ENCODE measurements at regions not wholly inside any gene's neighbourhood (a gene's known extent, or its start where the extent isn't known, plus 50 kb on each side); places are given as distances from the start of the nearest gene placed in this dataset.
A peak's percentile ranks its signal among the peaks of the same experiment; 100 is the strongest.

GRCh38 chr18:65516209-65516608 lies 234.6 kb upstream of the CDH7 start:
- DNase-seq: peak; percentile 7 to 25
- TF ChIP-seq POLR2A (IDR thresholded peaks at IDR 0.05; ENCODE audit: low read length): no peak
- TF ChIP-seq GATA1 (IDR thresholded peaks at IDR 0.05; ENCODE audit: low read depth, low read length): no peak

GRCh38 chr18:65498605-65499004 lies 252.2 kb upstream of the CDH7 start:
- no peak for TF ChIP-seq GATA1 (IDR thresholded peaks at IDR 0.05; ENCODE audit: low read depth, low read length)
- TF ChIP-seq POLR2A (IDR thresholded peaks at IDR 0.05; ENCODE audit: low read length): no peak
- DNase-seq: no peak

GRCh38 chr18:65487569-65487968 lies 263.2 kb upstream of the CDH7 start:
- DNase-seq: no peak
- TF ChIP-seq GATA1 (IDR thresholded peaks at IDR 0.05; ENCODE audit: low read depth, low read length): no peak
- TF ChIP-seq POLR2A (IDR thresholded peaks at IDR 0.05; ENCODE audit: low read length): no peak

GRCh38 chr18:65477455-65477854 lies 273.4 kb upstream of the CDH7 start:
- TF ChIP-seq POLR2A (IDR thresholded peaks at IDR 0.05; ENCODE audit: low read length): no peak
- TF ChIP-seq GATA1 (IDR thresholded peaks at IDR 0.05; ENCODE audit: low read depth, low read length): no peak
- no peak for DNase-seq

GRCh38 chr18:65468881-65469280 lies 281.9 kb upstream of the CDH7 start:
- TF ChIP-seq GATA1 (IDR thresholded peaks at IDR 0.05; ENCODE audit: low read depth, low read length) (no peak), POLR2A (IDR thresholded peaks at IDR 0.05; ENCODE audit: low read length) (no peak)
- no peak for DNase-seq

GRCh38 chr18:65464361-65464760 lies 286.5 kb upstream of the CDH7 start:
- TF ChIP-seq POLR2A (IDR thresholded peaks at IDR 0.05; ENCODE audit: low read length) (no peak), GATA1 (IDR thresholded peaks at IDR 0.05; ENCODE audit: low read depth, low read length) (no peak)
- DNase-seq: no peak

GRCh38 chr18:65459741-65460140 lies 291.1 kb upstream of the CDH7 start:
- no peak for DNase-seq
- TF ChIP-seq POLR2A (IDR thresholded peaks at IDR 0.05; ENCODE audit: low read length) (no peak), GATA1 (IDR thresholded peaks at IDR 0.05; ENCODE audit: low read depth, low read length) (no peak)

- TF ChIP-seq POLR2A (IDR thresholded peaks at IDR 0.05; ENCODE audit: low read length) (no peak), GATA1 (IDR thresholded peaks at IDR 0.05; ENCODE audit: low read depth, low read length) (no peak)
- no peak for DNase-seq
These were observed 291.9 kb upstream of the CDH7 start for GRCh38 chr18:65458871-65459270.

- no peak for DNase-seq
- TF ChIP-seq POLR2A (IDR thresholded peaks at IDR 0.05; ENCODE audit: low read length): no peak
These were observed 311.6 kb upstream of the CDH7 start for GRCh38 chr18:65439188-65439587.

GRCh38 chr18:65436430-65436829 lies 314.4 kb upstream of the CDH7 start:
- no peak for DNase-seq
- no peak for TF ChIP-seq POLR2A (IDR thresholded peaks at IDR 0.05; ENCODE audit: low read length)
- no peak for TF ChIP-seq GATA1 (IDR thresholded peaks at IDR 0.05; ENCODE audit: low read depth, low read length)

GRCh38 chr18:65435534-65435933 lies 315.3 kb upstream of the CDH7 start:
- no peak for TF ChIP-seq POLR2A (IDR thresholded peaks at IDR 0.05; ENCODE audit: low read length)
- TF ChIP-seq GATA1 (IDR thresholded peaks at IDR 0.05; ENCODE audit: low read depth, low read length): no peak
- DNase-seq: no peak

GRCh38 chr18:65429601-65430000 lies 321.2 kb upstream of the CDH7 start:
- DNase-seq: no peak
- TF ChIP-seq GATA1 (IDR thresholded peaks at IDR 0.05; ENCODE audit: low read depth, low read length) (no peak), POLR2A (IDR thresholded peaks at IDR 0.05; ENCODE audit: low read length) (no peak)

- TF ChIP-seq GATA1 (IDR thresholded peaks at IDR 0.05; ENCODE audit: low read depth, low read length): no peak
- TF ChIP-seq POLR2A (IDR thresholded peaks at IDR 0.05; ENCODE audit: low read length): no peak
- no peak for DNase-seq
These were observed 325.4 kb upstream of the CDH7 start for GRCh38 chr18:65425366-65425765.

GRCh38 chr18:65423776-65424175 lies 327.0 kb upstream of the CDH7 start:
- TF ChIP-seq GATA1 (IDR thresholded peaks at IDR 0.05; ENCODE audit: low read depth, low read length) (no peak), POLR2A (IDR thresholded peaks at IDR 0.05; ENCODE audit: low read length) (no peak)
- no peak for DNase-seq

- no peak for DNase-seq
- TF ChIP-seq POLR2A (IDR thresholded peaks at IDR 0.05; ENCODE audit: low read length) (no peak), GATA1 (IDR thresholded peaks at IDR 0.05; ENCODE audit: low read depth, low read length) (no peak)
These were observed 328.2 kb upstream of the CDH7 start for GRCh38 chr18:65422544-65423136.

GRCh38 chr18:65415098-65415497 lies 335.7 kb upstream of the CDH7 start:
- DNase-seq: no peak
- TF ChIP-seq GATA1 (IDR thresholded peaks at IDR 0.05; ENCODE audit: low read depth, low read length): no peak
- TF ChIP-seq POLR2A (IDR thresholded peaks at IDR 0.05; ENCODE audit: low read length): no peak
